HL-60 (cell line): ENCODE measurements at regions not wholly inside any gene's neighbourhood (a gene's known extent, or its start where the extent isn't known, plus 50 kb on each side); places are given as distances from the start of the nearest gene placed in this dataset.

Experiments
- DNase-seq, 2 experiments: peaks; one replicate each; pipeline ENCODE4 v3.0.0-alpha.2; 2010 to 2020; ENCODE audit warnings: low read depth in 1 of 2, low spot score in 1 of 2
- H3K27ac ChIP-seq: fragments of 250-450 bp; sonication (Bioruptor Pico); replicated peaks from 2 replicates; pipeline ENCODE4 v1.5.1; 2020; ENCODE audit warnings: mild to moderate bottlenecking, moderate library complexity
- H3K27me3 ChIP-seq: fragments of 250-450 bp; sonication (Bioruptor Pico); 2 replicates; pipeline ENCODE4 v1.5.1; 2021; ENCODE audit warnings: mild to moderate bottlenecking, moderate library complexity; ENCODE audit not compliant: insufficient read depth, poor library complexity, severe bottlenecking
- H3K4me3 ChIP-seq: replicated peaks from 2 replicates; pipeline ENCODE4 v1.5.1; 2011; ENCODE audit warnings: mild to moderate bottlenecking, control low read depth, low read length; ENCODE audit not compliant: insufficient read depth
- GABPA ChIP-seq: IDR thresholded peaks from 2 replicates; pipeline ENCODE4 v1.6.1; 2012; ENCODE audit warnings: low read depth
- POLR2AphosphoS5 ChIP-seq: IDR thresholded peaks from 2 replicates; pipeline ENCODE4 v1.6.1; 2012; ENCODE audit warnings: low read depth
- SPI1 ChIP-seq: IDR thresholded peaks from 2 replicates; pipeline ENCODE4 v1.6.1; 2012; ENCODE audit warnings: low read depth, mild to moderate bottlenecking, borderline replicate concordance
- TF ChIP-seq, protein P1 (sequence below): IDR thresholded peaks from one replicate; pipeline ENCODE4 v1.5.1; 2011; ENCODE audit warnings: low read length, control low read depth, inconsistent platforms; ENCODE audit not compliant: insufficient read depth
- TF ChIP-seq, protein P2 (sequence below): IDR thresholded peaks from 2 replicates; pipeline ENCODE4 v1.6.1; 2012; ENCODE audit warnings: low read depth; ENCODE audit not compliant: insufficient replicate concordance

DNA sequence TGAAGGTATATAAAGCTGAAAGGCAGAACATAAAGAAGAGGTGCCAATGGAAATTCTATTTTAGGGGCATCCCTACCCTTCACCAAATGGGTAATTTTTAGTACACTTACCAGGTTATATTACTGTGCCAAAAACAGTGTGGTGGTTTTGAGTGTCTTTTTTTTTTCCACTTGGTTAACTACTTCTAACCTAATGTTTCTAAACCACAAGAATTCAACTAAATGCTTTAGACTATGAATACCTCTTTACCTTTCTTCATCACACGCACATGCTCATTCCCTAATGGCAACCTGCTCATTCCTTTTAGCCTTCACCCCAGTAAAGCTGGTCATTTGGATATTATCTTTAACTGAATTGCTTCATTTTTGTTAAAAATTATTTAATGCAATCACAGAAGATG is 215.6 kb downstream of the PIK3R1 start:
- no peak for TF ChIP-seq GABPA
- no peak for TF ChIP-seq POLR2AphosphoS5
- TF ChIP-seq, protein P1, sequence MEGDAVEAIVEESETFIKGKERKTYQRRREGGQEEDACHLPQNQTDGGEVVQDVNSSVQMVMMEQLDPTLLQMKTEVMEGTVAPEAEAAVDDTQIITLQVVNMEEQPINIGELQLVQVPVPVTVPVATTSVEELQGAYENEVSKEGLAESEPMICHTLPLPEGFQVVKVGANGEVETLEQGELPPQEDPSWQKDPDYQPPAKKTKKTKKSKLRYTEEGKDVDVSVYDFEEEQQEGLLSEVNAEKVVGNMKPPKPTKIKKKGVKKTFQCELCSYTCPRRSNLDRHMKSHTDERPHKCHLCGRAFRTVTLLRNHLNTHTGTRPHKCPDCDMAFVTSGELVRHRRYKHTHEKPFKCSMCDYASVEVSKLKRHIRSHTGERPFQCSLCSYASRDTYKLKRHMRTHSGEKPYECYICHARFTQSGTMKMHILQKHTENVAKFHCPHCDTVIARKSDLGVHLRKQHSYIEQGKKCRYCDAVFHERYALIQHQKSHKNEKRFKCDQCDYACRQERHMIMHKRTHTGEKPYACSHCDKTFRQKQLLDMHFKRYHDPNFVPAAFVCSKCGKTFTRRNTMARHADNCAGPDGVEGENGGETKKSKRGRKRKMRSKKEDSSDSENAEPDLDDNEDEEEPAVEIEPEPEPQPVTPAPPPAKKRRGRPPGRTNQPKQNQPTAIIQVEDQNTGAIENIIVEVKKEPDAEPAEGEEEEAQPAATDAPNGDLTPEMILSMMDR = no peak
- TF ChIP-seq SPI1 = no peak
- TF ChIP-seq, protein P2, sequence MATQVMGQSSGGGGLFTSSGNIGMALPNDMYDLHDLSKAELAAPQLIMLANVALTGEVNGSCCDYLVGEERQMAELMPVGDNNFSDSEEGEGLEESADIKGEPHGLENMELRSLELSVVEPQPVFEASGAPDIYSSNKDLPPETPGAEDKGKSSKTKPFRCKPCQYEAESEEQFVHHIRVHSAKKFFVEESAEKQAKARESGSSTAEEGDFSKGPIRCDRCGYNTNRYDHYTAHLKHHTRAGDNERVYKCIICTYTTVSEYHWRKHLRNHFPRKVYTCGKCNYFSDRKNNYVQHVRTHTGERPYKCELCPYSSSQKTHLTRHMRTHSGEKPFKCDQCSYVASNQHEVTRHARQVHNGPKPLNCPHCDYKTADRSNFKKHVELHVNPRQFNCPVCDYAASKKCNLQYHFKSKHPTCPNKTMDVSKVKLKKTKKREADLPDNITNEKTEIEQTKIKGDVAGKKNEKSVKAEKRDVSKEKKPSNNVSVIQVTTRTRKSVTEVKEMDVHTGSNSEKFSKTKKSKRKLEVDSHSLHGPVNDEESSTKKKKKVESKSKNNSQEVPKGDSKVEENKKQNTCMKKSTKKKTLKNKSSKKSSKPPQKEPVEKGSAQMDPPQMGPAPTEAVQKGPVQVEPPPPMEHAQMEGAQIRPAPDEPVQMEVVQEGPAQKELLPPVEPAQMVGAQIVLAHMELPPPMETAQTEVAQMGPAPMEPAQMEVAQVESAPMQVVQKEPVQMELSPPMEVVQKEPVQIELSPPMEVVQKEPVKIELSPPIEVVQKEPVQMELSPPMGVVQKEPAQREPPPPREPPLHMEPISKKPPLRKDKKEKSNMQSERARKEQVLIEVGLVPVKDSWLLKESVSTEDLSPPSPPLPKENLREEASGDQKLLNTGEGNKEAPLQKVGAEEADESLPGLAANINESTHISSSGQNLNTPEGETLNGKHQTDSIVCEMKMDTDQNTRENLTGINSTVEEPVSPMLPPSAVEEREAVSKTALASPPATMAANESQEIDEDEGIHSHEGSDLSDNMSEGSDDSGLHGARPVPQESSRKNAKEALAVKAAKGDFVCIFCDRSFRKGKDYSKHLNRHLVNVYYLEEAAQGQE = no peak
- Histone ChIP-seq H3K4me3 (no peak overlapping the region), H3K27ac (no peak overlapping the region), H3K27me3 (no peaks in the 10 kb centered on the region)
- no peak for DNase-seq

GRCh38 chr5:68431601-68432337 is 216.2 kb downstream of the PIK3R1 start:
- no peak overlapping the region for H3K27ac ChIP-seq
- TF ChIP-seq GABPA (no peak), POLR2AphosphoS5 (no peak), SPI1 (no peak)
- TF ChIP-seq, protein P2 = no peak
- TF ChIP-seq, protein P1 = no peak
- no peaks in the 10 kb centered on the region for H3K27me3 ChIP-seq
- DNase-seq = no peak
- H3K4me3 ChIP-seq = no peak overlapping the region

GRCh38 chr5:68432682-68433081 is 217.1 kb downstream of the PIK3R1 start:
- no peak overlapping the region for H3K4me3 ChIP-seq
- H3K27ac ChIP-seq = no peak overlapping the region
- no peak for TF ChIP-seq GABPA
- TF ChIP-seq, protein P2 = no peak
- no peak for TF ChIP-seq POLR2AphosphoS5
- TF ChIP-seq, protein P1 = no peak
- TF ChIP-seq SPI1 = no peak
- H3K27me3 ChIP-seq = no peaks in the 10 kb centered on the region
- DNase-seq = no peak
